SU-DHL-6 (cell line): ENCODE measurements at regions not wholly inside any gene's neighbourhood (a gene's known extent, or its start where the extent isn't known, plus 50 kb on each side); places are given as distances from the start of the nearest gene placed in this dataset.

Experiments
- H2AFZ ChIP-seq: fragments of 200-600 bp; sonication (generic); 2 replicates; pipeline ENCODE4 v1.6.1; 2014; ENCODE audit warnings: low read depth, mild to moderate bottlenecking, moderate library complexity, mixed read lengths, antibody characterized with exemption, low read length; ENCODE audit not compliant: severe bottlenecking
- H3F3A ChIP-seq: fragments of 200-600 bp; shearing (Covaris generic); 2 replicates; pipeline ENCODE4 v1.6.0; 2016; ENCODE audit warnings: antibody characterized with exemption, mild to moderate bottlenecking; ENCODE audit not compliant: insufficient read depth
- H3K27ac ChIP-seq: fragments of 200-600 bp; sonication (generic); 2 replicates; pipeline ENCODE4 v1.5.1; 2016; ENCODE audit warnings: low read depth, mild to moderate bottlenecking, low read length, moderate library complexity, mixed read lengths
- H3K27me3 ChIP-seq: fragments of 200-600 bp; sonication (generic), shearing (Covaris generic); 2 replicates; pipeline ENCODE4 v1.6.0; 2014; ENCODE audit warnings: mild to moderate bottlenecking, low read length
- H3K36me3 ChIP-seq: fragments of 200-600 bp; sonication (generic); 2 replicates; pipeline ENCODE4 v1.6.1; 2014; ENCODE audit warnings: mild to moderate bottlenecking, low read length, mixed read lengths
- H3K4me2 ChIP-seq: fragments of 300-600, 200-600 bp; shearing (Covaris generic), sonication (generic); 2 replicates; pipeline ENCODE4 v1.6.0; 2014; ENCODE audit warnings: low read length, low read depth, mild to moderate bottlenecking; ENCODE audit not compliant: poor library complexity, severe bottlenecking
- H3K4me3 ChIP-seq: fragments of 200-600 bp; sonication (generic); 2 replicates; pipeline ENCODE4 v1.5.1; 2014; ENCODE audit warnings: antibody characterized with exemption, low read length, mild to moderate bottlenecking, mixed read lengths; ENCODE audit not compliant: insufficient read depth, poor library complexity, severe bottlenecking
- H3K79me2 ChIP-seq: fragments of 200-600 bp; sonication (generic); 2 replicates; pipeline ENCODE4 v1.6.1; 2014; ENCODE audit warnings: mild to moderate bottlenecking, low read length, moderate library complexity; ENCODE audit not compliant: insufficient read depth
- H3K9ac ChIP-seq: fragments of 200-600 bp; sonication (generic); 2 replicates; pipeline ENCODE4 v1.7.0; 2014; ENCODE audit warnings: mild to moderate bottlenecking, low read length
- H3K9me2 ChIP-seq: fragments of 200-600 bp; sonication (generic); replicated peaks from 2 replicates; pipeline ENCODE4 v1.6.1; 2014; ENCODE audit warnings: low read length; ENCODE audit not compliant: insufficient read depth
- H3K9me3 ChIP-seq: fragments of 200-600 bp; sonication (generic); 2 replicates; pipeline ENCODE4 v1.6.1; 2014; ENCODE audit warnings: low read length, mixed read lengths; ENCODE audit not compliant: insufficient read depth
- H4K20me1 ChIP-seq: fragments of 200-600 bp; sonication (generic); 2 replicates; pipeline ENCODE4 v1.6.1; 2014; ENCODE audit warnings: low read depth, mild to moderate bottlenecking, antibody characterized with exemption, low read length, moderate library complexity, mixed read lengths
- CTCF ChIP-seq: fragments of 200-600 bp; sonication (generic); IDR thresholded peaks from one replicate; pipeline ENCODE4 v1.5.1; 2017; ENCODE audit warnings: antibody characterized with exemption, mild to moderate bottlenecking, low read length, moderate library complexity; ENCODE audit not compliant: insufficient read depth, poor library complexity, severe bottlenecking
- EZH2phosphoT487 ChIP-seq: fragments of 200-600 bp; sonication (generic), shearing (Covaris generic); conservative IDR thresholded peaks from 2 replicates; pipeline ENCODE4 v1.6.1; 2018; ENCODE audit warnings: mild to moderate bottlenecking, antibody characterized with exemption, low read length, moderate library complexity, mixed read lengths

- no peaks in the 10 kb centered on the region for H4K20me1 ChIP-seq
Measured at GRCh38 chr3:88584451-88584850, 434.7 kb downstream of the C3orf38 start.

GRCh38 chr3:88586121-88586640 lies 436.4 kb downstream of the C3orf38 start:
- no peaks in the 10 kb centered on the region for H3K27me3 ChIP-seq
- no peaks in the 10 kb centered on the region for H3K36me3 ChIP-seq
- H3K4me3 ChIP-seq = no peak overlapping the region
- no peaks in the 10 kb centered on the region for H4K20me1 ChIP-seq
- no peaks in the 10 kb centered on the region for H3K79me2 ChIP-seq
- TF ChIP-seq CTCF (no peak), EZH2phosphoT487 (no peak)
- H3K9me3 ChIP-seq = 0 out of 2 replicates have a peak, but pooled peaks cover 3% of the 10 kb centered on the region
- H3F3A ChIP-seq = no peaks in the 10 kb centered on the region
- H3K9me2 ChIP-seq = no peaks in the 10 kb centered on the region
- H3K9ac ChIP-seq = no peak overlapping the region
- H3K4me2 ChIP-seq = no peak overlapping the region
- no peak overlapping the region for H2AFZ ChIP-seq
- no peak overlapping the region for H3K27ac ChIP-seq

More at GRCh38 chr3:88584451-88584850, 434.7 kb downstream of the C3orf38 start:
- no peak overlapping the region for H3K4me3 ChIP-seq
- no peak overlapping the region for H3K4me2 ChIP-seq
- H3K79me2 ChIP-seq = no peaks in the 10 kb centered on the region
- H3K9me3 ChIP-seq = no peaks in the 10 kb centered on the region
- no peaks in the 10 kb centered on the region for H3K9me2 ChIP-seq
- no peaks in the 10 kb centered on the region for H3K27me3 ChIP-seq
- H3F3A ChIP-seq = no peaks in the 10 kb centered on the region
- no peak overlapping the region for H3K9ac ChIP-seq
- H2AFZ ChIP-seq = no peak overlapping the region
- TF ChIP-seq EZH2phosphoT487 = no peak
- H3K27ac ChIP-seq = no peak overlapping the region
- no peaks in the 10 kb centered on the region for H3K36me3 ChIP-seq

- TF ChIP-seq EZH2phosphoT487 = no peak
- no peak for TF ChIP-seq CTCF
- Histone ChIP-seq H4K20me1 (no peaks in the 10 kb centered on the region), H3K27ac (no peak overlapping the region), H3K9me3 (0 out of 2 replicates have a peak, but pooled peaks cover 3% of the 10 kb centered on the region), H3F3A (no peaks in the 10 kb centered on the region), H3K27me3 (no peaks in the 10 kb centered on the region), H3K9me2 (no peaks in the 10 kb centered on the region), H2AFZ (no peak overlapping the region), H3K9ac (no peak overlapping the region), H3K4me2 (no peak overlapping the region), H3K36me3 (no peaks in the 10 kb centered on the region), H3K4me3 (no peak overlapping the region), H3K79me2 (no peaks in the 10 kb centered on the region)
Measured at GRCh38 chr3:88589138-88589537, 439.4 kb downstream of the C3orf38 start.

GRCh38 chr3:88595026-88595425 lies 445.3 kb downstream of the C3orf38 start:
- Histone ChIP-seq H3K9ac (no peak overlapping the region), H2AFZ (no peak overlapping the region), H4K20me1 (no peaks in the 10 kb centered on the region), H3K79me2 (no peaks in the 10 kb centered on the region), H3K27ac (no peak overlapping the region), H3K36me3 (no peaks in the 10 kb centered on the region), H3K9me2 (no peaks in the 10 kb centered on the region), H3F3A (no peaks in the 10 kb centered on the region), H3K27me3 (no peaks in the 10 kb centered on the region), H3K9me3 (0 out of 2 replicates have a peak, but pooled peaks cover 3% of the 10 kb centered on the region), H3K4me2 (no peak overlapping the region), H3K4me3 (no peak overlapping the region)
- TF ChIP-seq EZH2phosphoT487 (no peak), CTCF (no peak)
